ENCODE measurements at regions not wholly inside any gene's neighbourhood (a gene's known extent, or its start where the extent isn't known, plus 50 kb on each side); places are given as distances from the start of the nearest gene placed in this dataset.

DNA sequence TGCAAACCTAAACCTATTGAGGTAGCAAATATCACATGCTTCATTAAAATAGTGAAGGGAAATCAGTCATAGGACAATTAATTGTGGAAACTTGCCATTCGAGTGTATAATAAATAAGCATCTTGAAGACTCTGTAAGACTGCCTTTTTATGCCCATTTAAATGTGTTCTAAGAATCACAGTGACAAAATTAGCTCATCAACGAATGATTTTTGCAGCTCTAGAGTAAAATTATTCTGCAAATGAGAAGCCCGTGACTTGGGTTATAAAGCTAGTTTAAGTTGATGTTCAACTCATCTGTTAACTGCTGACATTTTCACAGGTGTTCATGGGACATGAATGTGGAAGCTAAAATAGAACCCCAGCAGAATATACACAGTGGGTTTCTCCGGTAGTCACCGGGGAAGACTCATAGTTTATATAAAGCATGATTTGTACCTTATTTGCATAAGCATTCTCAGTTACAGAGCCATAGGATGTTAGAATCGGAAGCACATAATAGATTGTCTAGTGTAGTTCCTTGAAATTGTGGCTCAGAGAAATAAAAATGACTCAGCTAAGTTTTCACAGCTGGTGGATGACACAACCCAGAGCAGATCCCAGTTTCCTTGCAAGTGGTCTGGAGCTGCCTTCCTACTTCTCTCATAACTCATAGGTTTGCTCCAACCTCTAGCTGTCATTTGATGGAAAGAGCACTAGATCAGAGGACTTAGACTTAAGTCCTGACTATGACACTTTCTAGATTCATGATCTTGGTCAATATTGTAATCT, 107.3 kb downstream of the UCHL5 start:
- H3K27ac ChIP-seq (ENCODE audit: low read depth, low read length, poor library complexity, severe bottlenecking), result no peak overlapping the region
- no peak overlapping the region for H3K4me3 ChIP-seq (ENCODE audit: low read depth, low read length, poor library complexity, severe bottlenecking)
- no peak for TF ChIP-seq EZH2 (IDR thresholded peaks at IDR 0.05; ENCODE audit: borderline replicate concordance, low read depth, low read length, poor library complexity, severe bottlenecking)
- TF ChIP-seq, protein P1, sequence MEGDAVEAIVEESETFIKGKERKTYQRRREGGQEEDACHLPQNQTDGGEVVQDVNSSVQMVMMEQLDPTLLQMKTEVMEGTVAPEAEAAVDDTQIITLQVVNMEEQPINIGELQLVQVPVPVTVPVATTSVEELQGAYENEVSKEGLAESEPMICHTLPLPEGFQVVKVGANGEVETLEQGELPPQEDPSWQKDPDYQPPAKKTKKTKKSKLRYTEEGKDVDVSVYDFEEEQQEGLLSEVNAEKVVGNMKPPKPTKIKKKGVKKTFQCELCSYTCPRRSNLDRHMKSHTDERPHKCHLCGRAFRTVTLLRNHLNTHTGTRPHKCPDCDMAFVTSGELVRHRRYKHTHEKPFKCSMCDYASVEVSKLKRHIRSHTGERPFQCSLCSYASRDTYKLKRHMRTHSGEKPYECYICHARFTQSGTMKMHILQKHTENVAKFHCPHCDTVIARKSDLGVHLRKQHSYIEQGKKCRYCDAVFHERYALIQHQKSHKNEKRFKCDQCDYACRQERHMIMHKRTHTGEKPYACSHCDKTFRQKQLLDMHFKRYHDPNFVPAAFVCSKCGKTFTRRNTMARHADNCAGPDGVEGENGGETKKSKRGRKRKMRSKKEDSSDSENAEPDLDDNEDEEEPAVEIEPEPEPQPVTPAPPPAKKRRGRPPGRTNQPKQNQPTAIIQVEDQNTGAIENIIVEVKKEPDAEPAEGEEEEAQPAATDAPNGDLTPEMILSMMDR (conservative IDR thresholded peaks at IDR 0.05; ENCODE audit: low read depth, low read length), result no peak
- peak; percentile 83 for DNase-seq (ENCODE audit: low spot score)
- ChIA-PET CTCF (interaction anchor here (0.6 kb wide), 1 partner anchor 8 kb away, joined by 3 read pairs; no protein-coding TSS in a partner anchor), POLR2A (ENCODE audit: low non-redundant PET) (no interaction called here)
- no TSS peak for BruUV-seq (replicated peaks)
- intact Hi-C loops (cut with micrococcal nuclease; ENCODE audit: unreplicated experiment), result no loop called here
- H3K4me1 ChIP-seq (ENCODE audit: insufficient read depth, low read length, poor library complexity, severe bottlenecking), result peaks cover 13% of the 10 kb centered on the region
- H3K27me3 ChIP-seq (replicated peaks; ENCODE audit: insufficient read depth, low read depth, low read length, poor library complexity), result no peaks in the 10 kb centered on the region
- H3K9me3 ChIP-seq (ENCODE audit: low read depth, low read length, poor library complexity, severe bottlenecking), result no peaks in the 10 kb centered on the region
- no peaks in the 10 kb centered on the region for H3K36me3 ChIP-seq (ENCODE audit: insufficient read depth, low read length, poor library complexity, severe bottlenecking)

- Histone ChIP-seq H3K36me3 (ENCODE audit: insufficient read depth, low read length, poor library complexity, severe bottlenecking) (no peaks in the 10 kb centered on the region), H3K4me1 (ENCODE audit: insufficient read depth, low read length, poor library complexity, severe bottlenecking) (peaks cover 13% of the 10 kb centered on the region), H3K4me3 (ENCODE audit: low read depth, low read length, poor library complexity, severe bottlenecking) (no peak overlapping the region), H3K27ac (ENCODE audit: low read depth, low read length, poor library complexity, severe bottlenecking) (no peak overlapping the region), H3K9me3 (ENCODE audit: low read depth, low read length, poor library complexity, severe bottlenecking) (no peaks in the 10 kb centered on the region), H3K27me3 (replicated peaks; ENCODE audit: insufficient read depth, low read depth, low read length, poor library complexity) (no peaks in the 10 kb centered on the region)
- CTCF ChIA-PET, result interaction anchor here (0.6 kb wide), 1 partner anchor 9 kb away, joined by 3 read pairs; no protein-coding TSS in a partner anchor
- POLR2A ChIA-PET (ENCODE audit: low non-redundant PET), result no interaction called here
- TF ChIP-seq, protein P1 (conservative IDR thresholded peaks at IDR 0.05; ENCODE audit: low read depth, low read length), result no peak
- TF ChIP-seq EZH2 (IDR thresholded peaks at IDR 0.05; ENCODE audit: borderline replicate concordance, low read depth, low read length, poor library complexity, severe bottlenecking), result no peak
- no TSS peak for BruUV-seq (replicated peaks)
- DNase-seq (ENCODE audit: low spot score), result no peak
- intact Hi-C loops (cut with micrococcal nuclease; ENCODE audit: unreplicated experiment), result no loop called here
Observed at GRCh38 chr1:192952646-192953045, 106.5 kb downstream of the UCHL5 start.

DNA sequence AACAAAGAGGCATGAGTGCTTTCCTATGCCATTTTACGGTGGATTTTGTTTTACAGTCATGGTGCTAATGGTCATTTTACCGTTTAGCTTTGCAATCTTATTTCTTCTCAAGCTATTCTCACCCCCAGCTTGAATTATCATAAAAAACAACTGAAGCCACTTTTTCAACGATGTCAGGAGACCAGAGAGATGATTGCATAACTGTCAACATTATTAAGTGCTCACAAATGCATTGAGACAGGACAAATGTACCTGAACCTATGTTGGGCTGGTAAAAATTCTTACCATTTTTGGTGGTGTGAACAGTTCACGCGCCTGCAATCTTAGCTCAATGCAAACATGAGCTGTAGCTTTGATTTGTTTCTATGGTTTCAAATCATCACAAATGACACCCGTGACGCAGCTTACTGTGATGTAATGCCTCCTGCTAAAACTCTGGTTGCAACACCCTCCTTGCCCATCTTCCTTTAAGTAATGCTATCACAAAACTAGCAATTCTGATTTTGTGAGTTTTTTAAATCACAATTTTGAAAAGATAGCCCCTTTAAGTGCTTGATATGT, 104.4 kb downstream of the UCHL5 start:
- no peaks in the 10 kb centered on the region for H3K27me3 ChIP-seq (replicated peaks; ENCODE audit: insufficient read depth, low read depth, low read length, poor library complexity)
- H3K27ac ChIP-seq (ENCODE audit: low read depth, low read length, poor library complexity, severe bottlenecking), result no peak overlapping the region
- POLR2A ChIA-PET (ENCODE audit: low non-redundant PET), result no interaction called here
- no peak overlapping the region for H3K4me3 ChIP-seq (ENCODE audit: low read depth, low read length, poor library complexity, severe bottlenecking)
- CTCF ChIA-PET, result interaction anchor here (0.7 kb wide), 1 partner anchor 10 kb away, joined by 3 read pairs; no protein-coding TSS in a partner anchor
- BruUV-seq (replicated peaks), result no TSS peak
- no peaks in the 10 kb centered on the region for H3K36me3 ChIP-seq (ENCODE audit: insufficient read depth, low read length, poor library complexity, severe bottlenecking)
- TF ChIP-seq, protein P1 (conservative IDR thresholded peaks at IDR 0.05; ENCODE audit: low read depth, low read length), result no peak
- TF ChIP-seq EZH2 (IDR thresholded peaks at IDR 0.05; ENCODE audit: borderline replicate concordance, low read depth, low read length, poor library complexity, severe bottlenecking), result no peak
- intact Hi-C loops (cut with micrococcal nuclease; ENCODE audit: unreplicated experiment), result no loop called here
- DNase-seq (ENCODE audit: low spot score), result no peak
- H3K9me3 ChIP-seq (ENCODE audit: low read depth, low read length, poor library complexity, severe bottlenecking), result no peaks in the 10 kb centered on the region
- peaks cover 13% of the 10 kb centered on the region for H3K4me1 ChIP-seq (ENCODE audit: insufficient read depth, low read length, poor library complexity, severe bottlenecking)
